K562 (cell line): ENCODE measurements at regions not wholly inside any gene's neighbourhood (a gene's known extent, or its start where the extent isn't known, plus 50 kb on each side); places are given as distances from the start of the nearest gene placed in this dataset.

Experiments used
- ATAC-seq: fragments of 200-7000 bp; cut with Tn5 transposase; 3 replicates; pipeline ENCODE4 v1.9.1; 2020; ENCODE audit warnings: moderate library complexity
- BruUV-seq: library from RNA; stranded (reverse); fragments of 400-500 nt; replicated peaks from 2 replicates; lab custom pipeline; 2021; lab: Mats Ljungman, UMichigan
- CTCF ChIA-PET: fragments of 300-600 bp; formaldehyde crosslinking; extraction: SDS; loops from one replicate; lab custom pipeline; 2021; ENCODE audit warnings: low intra/inter-chr PET ratio; lab: Yijun Ruan, JAX
- POLR2A ChIA-PET: fragments of 300-600, 350-650 bp; sonication (Branson Sonifier 250); formaldehyde crosslinking; extraction: SDS; loops from one replicate; lab custom pipeline; 2021; ENCODE audit warnings: antibody characterized with exemption, inconsistent platforms; lab: Yijun Ruan, JAX
- DNase-seq, 4 experiments: peaks; one replicate each; pipeline versions ENCODE4 v3.0.0 to v3.0.0-alpha.2; 2011 to 2018; ENCODE audit warnings: low spot score in 3 of 4, mixed read lengths in 3 of 4; ENCODE audit errors: extremely low read depth in 1 of 4
- FAIRE-seq: peaks from 2 replicates; lab custom pipeline; 2011; peaks lifted over from hg19 to GRCh38; lab: Jason Lieb, UNC
- H2AFZ ChIP-seq: 2 replicates; pipeline ENCODE4 v1.6.0; 2011; ENCODE audit warnings: low read depth, low read length, control low read depth, inconsistent platforms
- H3K27ac ChIP-seq: fragments of 200-600 bp; 3 replicates; pipeline ENCODE4 v1.8.0; 2011; ENCODE audit warnings: low read depth, mild to moderate bottlenecking, control low read depth, inconsistent platforms, low read length, moderate library complexity, mixed read lengths; ENCODE audit errors: extremely low read depth
- H3K27me3 ChIP-seq, 2 experiments: fragments of 300-600 bp in 1 of 2; 2 replicates in 1 of 2; 3 replicates in 1 of 2; pipeline versions ENCODE4 v1.6.0 to v1.8.0; 2011; ENCODE audit warnings: inconsistent platforms in 2 of 2, low read length in 2 of 2, mild to moderate bottlenecking in 1 of 2, mixed read lengths in 1 of 2, moderate library complexity in 1 of 2; ENCODE audit not compliant: control insufficient read depth in 2 of 2, insufficient read depth in 2 of 2
- H3K36me3 ChIP-seq: fragments of 300-600 bp; 3 replicates; pipeline ENCODE4 v1.8.0; 2011; ENCODE audit warnings: mild to moderate bottlenecking, low read length, inconsistent platforms; ENCODE audit not compliant: control insufficient read depth, insufficient read depth
- H3K4me1 ChIP-seq, 2 experiments: fragments of 200-600 bp in 1 of 2; replicated peaks in 1 of 2; 2 replicates in 1 of 2; 3 replicates in 1 of 2; pipeline versions ENCODE4 v1.5.1 to v1.8.0; 2011; ENCODE audit warnings: inconsistent platforms in 2 of 2, low read length in 2 of 2, mild to moderate bottlenecking in 1 of 2, mixed read lengths in 1 of 2, moderate library complexity in 1 of 2; ENCODE audit not compliant: control insufficient read depth in 2 of 2, insufficient read depth in 2 of 2
- H3K4me2 ChIP-seq: 2 replicates; pipeline ENCODE4 v1.6.1; 2011; ENCODE audit warnings: low read length, control low read depth, inconsistent platforms, mixed read lengths; ENCODE audit not compliant: insufficient read depth
- H3K4me3 ChIP-seq: fragments of 200-600 bp; sonication (generic), shearing (Covaris generic); 2 replicates; pipeline ENCODE4 v1.5.1; 2016; ENCODE audit warnings: control low read depth, inconsistent platforms
- H3K79me2 ChIP-seq: fragments of 200-600 bp; 3 replicates; pipeline ENCODE4 v1.8.0; 2011; ENCODE audit warnings: low read length, inconsistent platforms; ENCODE audit not compliant: control insufficient read depth, insufficient read depth
- H3K9ac ChIP-seq, 2 experiments: 2 replicates each; pipeline versions ENCODE4 v1.6.0 to v1.6.1; 2011; ENCODE audit warnings: low read depth in 2 of 2, low read length in 2 of 2, control low read depth in 1 of 2, inconsistent platforms in 1 of 2, mild to moderate bottlenecking in 1 of 2, mixed read lengths in 1 of 2; ENCODE audit not compliant: insufficient read depth in 1 of 2
- H3K9me1 ChIP-seq: one replicate; pipeline ENCODE4 v1.6.0; 2011; ENCODE audit warnings: inconsistent platforms, mild to moderate bottlenecking, low read length, moderate library complexity; ENCODE audit not compliant: control insufficient read depth, insufficient read depth
- H3K9me3 ChIP-seq: replicated peaks from 2 replicates; pipeline ENCODE4 v1.5.1; 2011; ENCODE audit warnings: low read depth, low read length, inconsistent platforms; ENCODE audit not compliant: control insufficient read depth, insufficient read depth
- H4K20me1 ChIP-seq: replicated peaks from 2 replicates; pipeline ENCODE4 v1.6.1; 2011; ENCODE audit warnings: low read length, inconsistent platforms, mixed read lengths; ENCODE audit not compliant: control insufficient read depth, insufficient read depth
- ZBTB11 ChIP-seq, 3 experiments: fragments of 200-800 bp in 1 of 3; fragments of 250-450 bp in 1 of 3; fragments of 450-650 bp in 1 of 3; sonication (Bioruptor Pico) in 1 of 3; sonication (Bioruptor generic) in 1 of 3; formaldehyde crosslinking in 1 of 3; IDR thresholded peaks; 2 replicates each; pipeline versions ENCODE4 v1.6.1 to v1.8.0; 2016 to 2022; ENCODE audit warnings: mild to moderate bottlenecking in 2 of 3, missing genetic modification characterization in 2 of 3, missing compliant biosample characterization in 1 of 3, moderate library complexity in 1 of 3
- ZBTB40 ChIP-seq, 2 experiments: fragments of 450-650 bp in 1 of 2; sonication (generic) in 1 of 2; formaldehyde crosslinking in 1 of 2; IDR thresholded peaks; 2 replicates each; pipeline versions ENCODE4 v1.7.1 to v1.9.0; 2016 to 2022; ENCODE audit warnings: inconsistent platforms in 1 of 2, mild to moderate bottlenecking in 1 of 2, missing genetic modification reagents in 1 of 2
- WGBS: fragments of 100-300 bp; shearing (Covaris generic); methylation state at CpG from one replicate; pipeline ENCODE4 v1.1.6; 2016; ENCODE audit warnings: low coverage, mixed read lengths; ENCODE audit not compliant: insufficient coverage; ENCODE audit errors: missing lambda C conversion rate; 5-methylcytosine and 5-hydroxymethylcytosine counted together
- in situ Hi-C: fragments of 300-500 bp; cut with MboI; formaldehyde crosslinking; loops from 4 replicates; pipeline ENCODE4 v1.15.0; 2018; ENCODE audit warnings: inconsistent platforms, mixed read lengths
- intact Hi-C: fragments of 100-400 bp; cut with micrococcal nuclease; formaldehyde crosslinking; loops from 2 replicates; pipeline ENCODE4 v1.14.2; 2022

- DNase-seq (no peak), FAIRE-seq (no peak), ATAC-seq (no peak)
- Histone ChIP-seq H3K27ac (no peak overlapping the region), H3K9me3 (no peaks in the 10 kb centered on the region), H3K4me2 (no peak overlapping the region), H3K4me3 (no peak overlapping the region), H4K20me1 (no peaks in the 10 kb centered on the region), H3K36me3 (no peaks in the 10 kb centered on the region), H3K9ac (no peak overlapping the region), H2AFZ (no peak overlapping the region), H3K27me3 (no peaks in the 10 kb centered on the region), H3K79me2 (no peaks in the 10 kb centered on the region), H3K9me1 (no peaks in the 10 kb centered on the region), H3K4me1 (no peaks in the 10 kb centered on the region)
- ChIA-PET POLR2A (no interaction called here), CTCF (no interaction called here)
- WGBS: 42% methylated on average over 2 of the region's 2 CpGs
- BruUV-seq: no TSS peak
- TF ChIP-seq ZBTB40 (IDR thresholded peaks at IDR 0.05) (peak; percentile 85), ZBTB40 (CRISPR knock-in tag; IDR thresholded peaks at IDR 0.05) (peak; percentile 69), ZBTB11 (CRISPR knock-in tag; IDR thresholded peaks at IDR 0.05) (no peak)
- in situ Hi-C loops: no loop called here
- intact Hi-C loops: no loop called here
Observed at GRCh38 chr20:52433326-52434040, 241.9 kb upstream of the ZFP64 start.
